SK-N-DZ (cell line): ENCODE measurements at regions not wholly inside any gene's neighbourhood (a gene's known extent, or its start where the extent isn't known, plus 50 kb on each side); places are given as distances from the start of the nearest gene placed in this dataset.

Experiments
- DNase-seq: peaks from one replicate; pipeline ENCODE4 v3.0.0-alpha.2; 2015; ENCODE audit warnings: low spot score

- no peak for DNase-seq
Observed at GRCh38 chr6:77074037-77074713, 389.1 kb downstream of the HTR1B start.

- DNase-seq, result no peak
Observed at GRCh38 chr6:77073410-77073760, 389.9 kb downstream of the HTR1B start.

- no peak for DNase-seq
Observed at GRCh38 chr6:77072694-77073409, 390.4 kb downstream of the HTR1B start.

- DNase-seq, result no peak
Observed at GRCh38 chr6:77063494-77063893, 399.8 kb downstream of the HTR1B start.

GRCh38 chr6:77055711-77056110 lies 407.6 kb downstream of the HTR1B start:
- DNase-seq, result no peak

GRCh38 chr6:77040568-77041195 lies 422.6 kb downstream of the HTR1B start:
- no peak for DNase-seq

- DNase-seq, result no peak
Observed at GRCh38 chr6:77038807-77039206, 424.5 kb downstream of the HTR1B start.

GRCh38 chr6:77037439-77037838 lies 425.9 kb downstream of the HTR1B start:
- DNase-seq, result no peak

- no peak for DNase-seq
Observed at GRCh38 chr6:77036400-77036799, 426.9 kb downstream of the HTR1B start.

- DNase-seq, result no peak
Observed at GRCh38 chr6:77034161-77034560, 429.1 kb downstream of the HTR1B start.

GRCh38 chr6:77030929-77031674 lies 432.2 kb downstream of the HTR1B start:
- DNase-seq, result no peak

GRCh38 chr6:77026341-77026740 lies 436.9 kb downstream of the HTR1B start:
- DNase-seq, result no peak

- no peak for DNase-seq
Observed at GRCh38 chr6:77025736-77026223, 437.5 kb downstream of the HTR1B start.

GRCh38 chr6:77021778-77022177 lies 441.5 kb downstream of the HTR1B start:
- DNase-seq, result no peak

GRCh38 chr6:77021232-77021631 lies 442.1 kb downstream of the HTR1B start:
- no peak for DNase-seq

GRCh38 chr6:77019081-77019480 lies 444.2 kb downstream of the HTR1B start:
- no peak for DNase-seq

GRCh38 chr6:77017537-77017936 lies 445.8 kb downstream of the HTR1B start:
- no peak for DNase-seq

GRCh38 chr6:77015350-77015749 lies 447.9 kb downstream of the HTR1B start:
- DNase-seq, result no peak

- no peak for DNase-seq
Observed at GRCh38 chr6:77011929-77012545, 451.3 kb downstream of the HTR1B start.

GRCh38 chr6:77010931-77011542 lies 452.3 kb downstream of the HTR1B start:
- DNase-seq, result no peak

GRCh38 chr6:76992553-76992952 lies 470.7 kb downstream of the HTR1B start:
- DNase-seq, result peak; percentile 2
